Spleen (tissue), 7 donors: ENCODE measurements at regions not wholly inside any gene's neighbourhood (a gene's known extent, or its start where the extent isn't known, plus 50 kb on each side); places are given as distances from the start of the nearest gene placed in this dataset.

Experiments used
- CTCF ChIP-seq, 11 experiments: fragments of 200-600 bp in 7 of 11; fragments of 450-650 bp in 4 of 11; sonication (generic) in 4 of 11; IDR thresholded peaks in 8 of 11; conservative IDR thresholded peaks in 3 of 11; 1 replicate in 7 of 11; 2 replicates in 4 of 11; pipeline versions ENCODE4 v1.4.0 to v1.8.0; 2016 to 2021; ENCODE audit warnings: antibody characterized with exemption in 11 of 11, inconsistent platforms in 4 of 11, mild to moderate bottlenecking in 1 of 11
- POLR2A ChIP-seq, 3 donors: fragments of 450-650 bp; IDR thresholded peaks; one replicate each; pipeline ENCODE4 v1.5.1; 2017; ENCODE audit warnings: antibody characterized with exemption in 3 of 3, mild to moderate bottlenecking in 1 of 3
- POLR2AphosphoS5 ChIP-seq, 3 donors: sonication (generic); formaldehyde crosslinking; IDR thresholded peaks; one replicate each; pipeline ENCODE4 v1.5.1; 2017; ENCODE audit warnings: antibody characterized with exemption in 3 of 3
- donor health status: DM: no; HTN: no; CAD: no; lungs with moderate emphysema.
- donor health status: DM: no; HTN: no; CAD: no.
- donor health status: DM: no; HTN: no; CAD: no.

GRCh38 chr2:4585057-4585635 is 881.8 kb downstream of the DCDC2C start:
- TF ChIP-seq POLR2AphosphoS5 (IDR thresholded peaks at IDR 0.05) (no peak), CTCF (IDR thresholded peaks at IDR 0.05 in 8 of 11, conservative IDR thresholded peaks at IDR 0.05 in 3 of 11) (no peak), POLR2A (IDR thresholded peaks at IDR 0.05) (no peak)
